22Rv1 (cell line): ENCODE measurements at regions not wholly inside any gene's neighbourhood (a gene's known extent, or its start where the extent isn't known, plus 50 kb on each side); places are given as distances from the start of the nearest gene placed in this dataset.

Experiments used
- H3K27ac ChIP-seq: fragments of 450-650 bp; 2 replicates; pipeline ENCODE4 v1.5.1; 2017
- CTCF ChIP-seq: fragments of 450-650 bp; IDR thresholded peaks from 2 replicates; pipeline ENCODE4 v1.5.1; 2017; ENCODE audit warnings: mild to moderate bottlenecking
- ZFX ChIP-seq: fragments of 450-650 bp; IDR thresholded peaks from 2 replicates; pipeline ENCODE4 v1.6.1; 2017; ENCODE audit warnings: antibody characterized with exemption, borderline replicate concordance

GRCh38 chr4:138412847-138413246 is 170.7 kb upstream of the SLC7A11 start:
- no peak overlapping the region for H3K27ac ChIP-seq
- TF ChIP-seq ZFX (no peak), CTCF (no peak)

- TF ChIP-seq CTCF (no peak), ZFX (no peak)
- H3K27ac ChIP-seq = no peak overlapping the region
These were observed 168.1 kb upstream of the SLC7A11 start for GRCh38 chr4:138410266-138410665.

GRCh38 chr4:138409670-138410069 is 167.5 kb upstream of the SLC7A11 start:
- TF ChIP-seq CTCF (no peak), ZFX (no peak)
- H3K27ac ChIP-seq = no peak overlapping the region

- H3K27ac ChIP-seq = no peak overlapping the region
- no peak for TF ChIP-seq CTCF
- no peak for TF ChIP-seq ZFX
These were observed 166.6 kb upstream of the SLC7A11 start for GRCh38 chr4:138408758-138409157.

DNA sequence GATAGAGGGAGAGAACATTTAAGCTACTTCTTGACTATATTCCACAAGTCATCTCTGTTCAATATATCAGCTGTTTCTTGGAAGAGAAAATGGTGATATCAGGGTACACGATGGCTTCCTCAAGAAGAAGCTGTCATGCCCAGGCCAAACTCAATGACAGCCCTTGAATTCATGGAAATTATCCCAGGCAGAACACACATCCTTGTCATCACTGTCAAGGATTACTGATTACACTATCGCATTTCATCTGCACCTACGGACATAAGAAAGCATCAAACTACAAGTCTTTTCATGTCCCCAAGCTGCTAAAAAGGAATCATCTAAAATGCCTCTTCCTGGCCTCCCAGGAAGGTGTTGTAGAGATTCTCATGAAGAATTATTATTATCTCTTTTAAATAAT is 165.2 kb upstream of the SLC7A11 start:
- TF ChIP-seq CTCF (no peak), ZFX (no peak)
- H3K27ac ChIP-seq = no peak overlapping the region

DNA sequence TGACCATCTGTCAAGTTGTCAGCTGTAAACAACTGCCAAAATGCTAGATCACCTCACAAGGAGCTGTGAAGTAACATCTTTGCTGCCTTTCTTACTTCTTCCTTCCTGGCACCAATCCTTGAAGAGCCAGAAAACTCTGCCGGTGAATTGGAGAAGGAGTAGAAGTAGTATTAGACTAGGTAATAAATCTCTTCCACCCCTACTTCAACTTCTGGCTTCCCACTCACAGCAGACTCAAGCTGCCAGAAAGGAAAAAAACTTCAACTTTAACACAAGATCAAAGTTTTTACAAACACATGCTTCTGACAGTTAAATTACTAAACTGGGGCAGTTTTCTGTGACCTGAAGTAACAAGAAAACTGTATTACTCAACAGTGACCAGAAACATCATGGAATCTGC is 164.7 kb upstream of the SLC7A11 start:
- no peak overlapping the region for H3K27ac ChIP-seq
- TF ChIP-seq ZFX (no peak), CTCF (no peak)

DNA sequence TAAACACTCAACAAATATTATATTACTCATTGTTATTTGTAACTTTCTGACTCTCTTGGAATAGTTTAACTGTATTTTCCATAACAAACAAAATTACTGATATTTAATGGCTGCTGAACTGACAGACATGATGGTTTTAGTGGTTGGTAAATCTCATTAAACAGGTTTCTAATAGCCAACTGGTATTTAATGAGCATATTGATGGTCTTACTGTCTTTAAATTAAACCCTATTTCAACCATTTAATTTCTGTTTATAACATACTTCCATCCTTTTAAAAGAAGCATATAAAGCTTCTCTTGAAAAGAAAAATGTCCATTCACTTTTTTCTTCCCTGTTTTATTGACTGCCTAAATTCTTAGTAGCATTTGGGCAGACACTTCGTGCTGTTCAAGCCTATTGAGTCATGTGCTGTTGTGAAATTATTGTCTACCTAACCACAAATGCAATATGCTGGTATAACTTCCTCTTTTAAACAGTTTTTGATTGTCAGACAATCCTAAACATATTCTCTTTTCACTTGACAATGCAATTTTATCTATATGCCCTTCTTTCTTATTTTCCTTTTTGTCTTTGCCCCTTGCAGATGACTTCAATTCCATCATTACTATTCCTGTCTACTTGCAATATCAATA is 163.9 kb upstream of the SLC7A11 start:
- no peak overlapping the region for H3K27ac ChIP-seq

More for the DNA sequence above, 163.9 kb upstream of the SLC7A11 start:
- TF ChIP-seq ZFX (no peak), CTCF (no peak)
